ENCODE measurements at regions not wholly inside any gene's neighbourhood (a gene's known extent, or its start where the extent isn't known, plus 50 kb on each side); places are given as distances from the start of the nearest gene placed in this dataset.

DNA sequence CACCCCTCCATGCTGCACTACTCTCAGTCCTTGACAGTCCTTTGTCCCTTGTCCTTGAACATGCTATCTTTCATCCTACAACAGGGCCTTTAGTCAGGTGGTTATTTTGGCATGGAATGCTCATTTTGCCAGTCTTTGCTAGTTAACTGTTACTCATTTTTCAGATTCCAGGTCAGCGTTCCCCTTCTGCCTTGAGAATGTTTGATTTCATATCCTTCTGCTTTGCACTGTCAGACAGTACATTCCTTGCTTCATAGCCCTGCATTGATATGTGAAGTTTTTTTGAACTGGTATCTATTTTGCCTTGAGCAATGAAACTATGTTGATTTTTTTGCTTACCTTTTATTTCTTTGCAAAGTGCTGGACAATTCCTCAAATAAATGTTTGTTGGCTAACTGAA lies 638.2 kb upstream of the SEMA6A start:
- DNase-seq (ENCODE audit: low read depth in 3 of 3, low spot score in 2 of 3) = no peak

DNA sequence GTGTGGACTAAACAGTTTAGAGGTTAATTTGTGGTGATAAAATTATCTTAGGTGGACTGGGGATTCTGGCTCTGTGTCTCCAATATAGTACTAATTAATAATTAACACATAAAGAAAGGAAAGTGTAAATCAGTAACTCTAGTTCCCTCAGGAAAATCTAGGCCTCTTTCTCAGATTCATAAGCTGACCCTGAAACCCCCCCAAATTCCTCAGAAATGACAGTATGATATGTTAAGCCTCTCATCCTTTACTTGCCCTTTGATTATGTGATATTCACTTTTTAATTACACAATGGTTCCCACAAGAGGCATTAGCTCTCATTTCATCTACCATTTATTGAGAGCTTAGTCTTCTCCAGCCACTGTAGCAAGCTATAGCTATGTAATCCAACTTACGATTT lies 636.2 kb upstream of the SEMA6A start:
- DNase-seq (ENCODE audit: low read depth in 3 of 3, low spot score in 2 of 3) = no peak

DNA sequence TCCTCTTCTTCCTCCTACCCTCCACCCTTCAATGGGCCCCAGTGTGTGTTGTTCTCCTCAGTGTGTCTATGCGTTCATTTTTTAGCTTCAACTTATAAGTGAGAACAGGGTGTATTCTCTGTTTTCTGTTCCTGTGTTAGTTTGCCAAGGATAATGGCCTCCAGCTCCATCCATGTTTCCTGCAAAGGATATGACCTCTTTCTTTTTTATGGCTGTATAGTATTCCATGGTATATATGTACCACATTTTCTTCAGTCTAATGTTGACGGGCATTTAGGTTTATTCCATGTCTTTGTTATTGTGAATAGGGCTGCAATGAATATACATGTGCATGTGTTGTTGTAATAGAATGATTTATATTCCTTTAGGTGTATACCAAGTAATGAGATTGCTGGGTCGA lies 634.9 kb upstream of the SEMA6A start:
- no peak for DNase-seq (ENCODE audit: low read depth in 3 of 3, low spot score in 2 of 3)

DNA sequence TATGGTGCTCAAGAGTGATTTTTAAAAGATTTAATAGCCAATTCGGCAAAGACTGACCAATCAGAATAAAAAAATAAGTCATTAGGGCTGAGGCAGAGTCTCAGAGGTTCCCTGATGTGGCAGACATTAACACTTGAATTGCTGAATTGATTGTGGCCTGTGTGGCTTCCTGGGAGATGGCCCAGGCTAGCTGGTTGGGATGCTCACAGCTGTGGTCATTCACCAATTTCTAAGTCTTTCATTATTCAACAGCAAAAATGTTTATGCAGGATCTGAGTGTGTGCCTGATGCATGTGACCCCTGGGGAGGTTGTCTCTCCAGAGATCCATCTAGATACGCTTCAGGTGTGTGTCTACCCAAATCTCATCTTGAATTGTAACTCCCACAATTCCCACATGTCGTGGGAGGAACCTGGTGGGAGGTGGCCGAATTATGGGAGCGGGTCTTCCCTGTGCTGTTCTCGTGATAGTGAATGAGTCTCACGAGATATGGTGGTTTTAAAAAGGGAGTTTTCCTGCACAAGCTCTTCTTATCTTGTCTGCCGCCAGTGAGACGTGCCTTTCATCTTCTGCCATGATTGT lies 632.6 kb upstream of the SEMA6A start:
- no peak for DNase-seq (ENCODE audit: low read depth in 3 of 3, low spot score in 2 of 3)

DNA sequence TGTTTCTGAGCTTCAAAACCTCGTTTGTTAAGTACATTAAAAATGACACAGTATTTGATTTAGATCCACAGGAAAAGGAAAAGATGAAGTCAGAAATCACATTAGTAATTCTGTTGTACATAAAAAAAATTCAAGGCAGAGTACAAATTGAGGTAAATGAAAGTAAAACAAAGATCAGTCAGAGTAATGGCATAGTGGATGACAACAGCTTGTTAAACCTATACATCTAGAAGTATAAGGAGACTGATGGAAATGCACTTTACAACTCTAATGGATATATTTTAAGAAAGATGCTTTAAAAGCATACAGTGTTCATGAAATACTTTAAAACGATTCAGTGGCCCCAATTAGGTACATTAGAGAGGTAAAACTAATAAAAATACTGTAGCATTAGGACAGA lies 631.3 kb upstream of the SEMA6A start:
- no peak for DNase-seq (ENCODE audit: low read depth in 3 of 3, low spot score in 2 of 3)

DNA sequence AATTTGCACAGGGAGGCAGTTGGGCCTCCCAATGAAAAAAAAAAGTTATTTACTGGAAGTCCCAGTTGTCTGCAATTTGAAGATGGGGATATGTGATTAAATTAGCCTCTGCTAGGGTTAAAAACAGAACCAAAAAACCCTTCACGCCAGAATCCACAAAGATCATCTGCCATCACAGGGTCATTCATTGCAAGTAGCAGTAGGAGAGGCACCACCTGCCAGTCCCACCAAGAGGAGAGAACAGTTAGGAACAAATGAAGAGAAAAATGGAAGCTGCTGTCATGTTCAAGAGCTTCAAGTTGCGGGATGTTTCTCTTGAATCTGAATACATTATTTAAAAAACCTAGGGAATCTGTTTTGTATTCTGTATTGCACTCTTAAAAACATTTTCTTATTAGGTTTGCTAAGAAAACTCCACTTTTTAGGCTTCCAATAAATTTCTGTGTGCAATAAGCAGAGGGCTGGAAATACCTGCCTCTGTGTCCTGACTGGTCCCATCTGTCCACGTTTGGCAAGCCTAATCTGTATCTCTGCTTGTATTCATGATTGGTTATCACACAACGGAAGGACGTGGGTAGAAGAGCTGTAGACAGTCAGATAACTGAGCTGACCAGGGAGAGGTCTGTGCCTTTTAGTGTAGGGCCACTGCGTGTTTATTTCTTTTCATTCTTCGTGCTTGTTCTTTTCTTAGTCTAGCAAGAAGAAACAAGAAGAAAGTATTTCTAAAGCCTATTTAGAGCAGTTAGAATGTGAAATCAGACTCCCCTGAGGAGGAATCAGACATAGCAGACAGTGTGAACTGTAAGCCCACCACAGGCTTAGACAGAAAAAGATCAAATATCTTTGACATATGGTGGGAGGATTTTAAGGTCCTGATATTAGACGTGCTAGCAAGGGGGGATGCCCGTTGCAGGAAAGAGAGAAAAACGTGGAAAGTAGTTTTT lies 630.6 kb upstream of the SEMA6A start:
- no peak for DNase-seq (ENCODE audit: low read depth in 3 of 3, low spot score in 2 of 3)

DNA sequence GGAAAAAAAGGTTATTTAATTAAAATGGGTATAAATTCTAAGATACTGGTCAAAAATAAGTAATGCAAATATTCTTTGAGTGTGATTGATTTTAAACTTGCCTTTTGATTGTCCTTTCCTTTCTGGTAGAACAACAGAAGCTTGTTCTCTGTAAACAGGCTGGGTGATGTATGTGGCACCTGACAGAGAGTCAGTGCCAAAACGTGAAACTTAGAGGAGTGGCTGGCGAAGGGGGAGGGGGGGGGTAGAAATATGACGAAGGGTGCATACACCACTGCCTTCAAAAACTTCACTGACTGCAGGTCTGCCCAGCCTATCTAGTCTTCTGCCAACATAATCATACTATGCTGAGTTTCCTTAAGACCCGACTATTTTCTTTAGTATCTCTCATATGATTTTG lies 629.8 kb upstream of the SEMA6A start:
- DNase-seq (ENCODE audit: low read depth in 3 of 3, low spot score in 2 of 3) = no peak

DNA sequence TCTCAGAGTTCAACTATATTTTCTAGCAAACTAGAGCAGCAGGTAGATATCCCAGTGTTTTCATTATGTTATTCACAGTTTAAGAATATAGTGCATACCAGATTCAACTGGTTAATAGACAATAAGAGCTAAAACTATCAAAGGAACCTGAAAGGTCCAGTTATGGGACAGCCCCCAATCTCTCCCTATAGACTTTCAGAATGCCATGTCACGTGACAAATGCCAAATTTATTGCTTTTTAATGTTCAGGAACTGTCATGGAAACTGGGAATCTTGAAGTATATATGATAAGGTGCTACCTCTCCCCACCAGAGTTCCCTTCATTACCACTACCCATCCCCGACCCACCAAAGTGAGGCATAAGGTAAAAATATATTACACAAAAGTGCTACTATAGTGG lies 629.0 kb upstream of the SEMA6A start:
- DNase-seq (ENCODE audit: low read depth in 3 of 3, low spot score in 2 of 3) = no peak

DNA sequence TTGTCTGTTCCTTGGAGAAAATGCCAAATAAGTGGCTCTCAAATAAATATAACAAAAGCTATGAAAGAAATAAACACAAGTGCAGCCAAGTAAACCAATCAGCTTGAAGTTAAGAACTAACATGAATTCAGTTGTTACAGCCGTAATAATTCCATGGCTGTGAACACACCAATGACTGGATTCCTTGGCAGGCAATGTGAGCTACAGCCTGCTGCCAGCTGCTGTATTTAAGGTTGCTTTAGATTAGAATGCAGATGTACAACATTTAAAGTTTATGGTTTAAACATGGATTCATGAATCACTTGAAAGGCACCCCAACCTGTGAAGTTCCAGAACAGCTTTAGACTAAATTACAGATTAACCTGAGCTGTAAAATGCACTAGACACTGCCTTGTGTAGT lies 626.4 kb upstream of the SEMA6A start:
- peak in 1 of 3 donors; percentile 39 for DNase-seq (ENCODE audit: low read depth in 3 of 3, low spot score in 2 of 3)

DNA sequence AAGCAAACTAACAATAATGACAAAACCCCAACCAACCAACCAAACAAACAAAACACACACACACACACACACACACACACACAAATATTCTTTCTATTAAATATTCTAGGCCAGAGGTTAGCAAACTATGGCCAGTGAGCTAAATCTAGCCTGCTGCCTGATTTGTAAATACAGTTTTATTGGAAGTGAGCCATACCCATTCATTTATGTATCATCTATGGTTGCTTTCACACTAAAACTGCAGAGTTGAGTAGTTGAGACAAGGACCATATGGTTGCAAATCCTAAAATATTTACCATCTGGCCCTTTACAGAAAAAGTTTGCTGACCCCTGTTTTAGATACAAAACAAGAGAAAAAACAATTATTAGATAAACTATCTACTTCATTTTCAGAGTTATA lies 620.5 kb upstream of the SEMA6A start:
- no peak for DNase-seq (ENCODE audit: low read depth in 3 of 3, low spot score in 2 of 3)

DNA sequence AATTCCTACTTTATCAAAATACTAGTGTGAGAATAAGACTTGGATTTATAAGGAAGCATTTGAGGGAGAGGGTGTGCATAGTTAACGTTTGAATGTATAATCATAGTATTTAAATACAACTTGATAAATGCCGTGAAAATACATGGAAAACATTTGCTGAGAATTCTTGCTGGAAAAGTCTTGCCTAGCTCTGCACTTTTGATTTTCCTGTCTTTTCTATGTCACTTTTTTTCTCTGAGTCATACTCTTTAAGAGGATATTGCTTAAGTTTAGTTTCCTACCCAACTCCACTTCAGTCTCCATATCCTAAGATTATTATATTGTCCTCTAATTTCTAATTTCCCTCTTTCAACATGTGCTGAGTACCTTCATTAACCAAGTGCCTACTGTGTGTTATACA lies 616.6 kb upstream of the SEMA6A start:
- no peak for DNase-seq (ENCODE audit: low read depth in 3 of 3, low spot score in 2 of 3)

DNA sequence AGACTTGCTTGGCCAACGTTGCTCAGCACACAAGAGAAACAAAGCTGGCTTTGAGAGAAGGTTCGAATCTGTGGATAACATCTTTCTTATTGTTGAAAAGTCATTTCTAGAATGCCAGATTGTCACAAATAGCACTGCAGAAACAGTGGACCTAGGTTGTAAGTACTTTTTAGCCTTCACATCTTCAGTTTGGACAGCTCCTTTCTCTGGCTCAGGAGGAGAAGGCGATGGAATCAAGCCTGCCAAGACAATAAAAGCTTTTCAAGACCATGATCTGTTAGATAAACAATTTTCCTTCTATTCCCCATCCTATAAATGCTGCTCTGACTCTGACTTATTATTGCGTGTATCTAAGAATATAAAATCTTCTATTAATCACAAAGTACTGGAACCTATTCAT lies 615.2 kb upstream of the SEMA6A start:
- DNase-seq (ENCODE audit: low read depth in 3 of 3, low spot score in 2 of 3) = no peak

DNA sequence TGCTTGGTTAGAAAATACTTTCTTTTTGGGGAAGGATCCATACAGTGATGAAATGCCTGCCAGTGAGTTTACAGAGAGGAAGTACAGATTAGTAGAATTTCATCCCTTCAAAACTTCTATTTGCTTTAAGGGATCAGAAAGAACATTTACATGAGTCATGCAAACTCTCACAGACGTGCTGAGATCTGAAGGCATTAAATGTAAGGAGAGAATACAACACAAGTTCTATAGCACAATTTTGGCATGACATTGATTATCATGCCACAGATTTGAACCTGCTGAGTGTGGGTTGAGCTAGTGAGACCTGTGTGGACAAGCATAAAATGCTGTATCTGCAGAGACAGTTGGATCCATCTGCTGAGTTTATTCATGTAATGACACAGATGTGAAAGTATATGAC lies 613.6 kb upstream of the SEMA6A start:
- no peak for DNase-seq (ENCODE audit: low read depth in 3 of 3, low spot score in 2 of 3)

DNA sequence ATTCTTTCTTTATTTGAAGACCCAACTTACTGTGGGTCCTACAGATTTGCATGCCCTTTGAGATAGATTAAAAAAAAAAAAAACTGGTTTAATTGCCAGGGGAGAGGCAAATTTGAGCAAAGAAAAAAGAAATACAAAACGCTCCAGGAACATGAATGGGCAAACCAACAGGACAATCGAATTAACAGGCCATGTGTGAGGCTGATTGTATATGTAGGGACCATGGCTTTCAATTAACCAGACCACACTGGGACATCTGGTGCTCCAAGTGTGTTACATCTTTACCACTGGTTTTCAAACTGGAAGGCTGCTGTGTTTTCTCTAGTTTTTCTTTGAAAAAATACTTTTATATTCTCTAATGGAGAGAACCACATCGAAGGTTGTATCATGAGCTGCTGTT lies 612.1 kb upstream of the SEMA6A start:
- DNase-seq (ENCODE audit: low read depth in 3 of 3, low spot score in 2 of 3) = no peak

DNA sequence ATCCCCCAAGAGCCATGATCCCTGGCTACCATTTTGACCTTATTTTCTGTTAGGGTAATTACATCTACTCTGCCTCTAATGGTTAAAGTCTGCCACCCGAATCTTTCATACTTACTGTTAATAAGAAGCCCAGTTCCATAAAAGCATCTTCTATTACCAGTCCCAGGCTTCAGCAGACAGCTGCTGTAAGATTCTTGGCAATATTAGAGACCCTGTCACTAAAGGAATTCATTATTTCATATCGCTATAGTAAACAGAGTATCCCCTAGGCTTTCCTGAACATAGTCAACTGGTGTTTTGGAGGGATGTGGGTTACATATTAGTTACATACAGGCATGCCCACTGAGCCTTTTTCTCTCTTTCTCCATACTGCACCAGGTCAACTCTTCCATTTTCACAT lies 608.7 kb upstream of the SEMA6A start:
- DNase-seq (ENCODE audit: low read depth in 3 of 3, low spot score in 2 of 3) = no peak

DNA sequence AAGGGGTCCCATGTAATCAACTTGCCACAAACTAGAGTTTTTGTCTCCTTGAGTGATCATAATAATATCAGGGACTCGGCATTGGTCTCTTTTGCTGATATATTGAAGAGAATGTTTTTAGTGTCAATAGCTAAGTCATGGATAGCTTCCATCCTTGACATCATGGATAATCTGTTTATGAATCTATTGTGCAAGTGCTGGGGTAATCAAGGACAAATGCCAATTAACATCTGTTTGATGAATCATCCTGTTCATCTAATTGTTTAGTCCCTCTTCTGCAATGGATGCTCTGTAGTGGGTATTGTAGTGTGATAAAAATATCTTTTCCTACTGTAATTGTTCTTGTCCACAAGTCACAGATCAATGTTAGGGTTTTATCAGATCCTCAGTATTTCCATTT lies 607.5 kb upstream of the SEMA6A start:
- DNase-seq (ENCODE audit: low read depth in 3 of 3, low spot score in 2 of 3) = no peak

DNA sequence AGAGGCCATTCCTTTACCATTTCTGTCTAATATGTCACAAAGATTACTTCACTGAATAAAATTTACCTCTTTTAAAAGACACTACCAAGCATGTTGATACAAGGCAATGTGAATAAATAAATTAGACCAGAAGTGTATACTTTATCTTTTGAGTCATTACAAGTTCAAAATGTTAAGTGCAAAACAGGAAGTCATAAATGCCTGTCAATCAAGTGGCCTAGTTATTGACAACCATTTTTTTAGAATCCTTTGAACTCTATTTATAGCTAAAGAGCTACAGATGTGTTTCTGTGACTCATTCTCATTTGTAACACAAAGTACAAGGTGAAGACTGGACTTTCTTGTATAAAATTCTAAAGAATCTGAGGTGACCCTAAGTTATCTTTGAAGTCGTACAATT lies 602.7 kb upstream of the SEMA6A start:
- DNase-seq (ENCODE audit: low read depth in 3 of 3, low spot score in 2 of 3) = no peak

DNA sequence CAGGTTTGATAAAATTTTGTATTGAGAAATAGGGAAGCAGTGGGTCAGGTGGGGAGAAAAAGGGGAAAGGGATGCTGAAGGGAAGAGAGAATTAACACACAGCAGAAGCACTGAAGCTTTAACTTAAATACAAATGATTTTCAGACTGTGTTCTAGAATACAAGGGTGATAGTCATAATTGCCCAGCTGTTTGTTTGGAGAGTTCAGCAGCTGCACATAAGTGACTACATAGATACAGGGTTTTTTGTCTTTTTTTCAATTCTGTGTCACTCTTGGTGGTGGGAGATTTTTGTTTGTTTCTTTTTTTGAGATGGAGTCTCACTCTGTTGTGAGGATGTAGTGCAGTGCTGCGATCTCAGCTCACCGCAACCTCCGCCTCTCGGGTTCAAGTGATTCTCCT lies 590.4 kb upstream of the SEMA6A start:
- DNase-seq (ENCODE audit: low read depth in 3 of 3, low spot score in 2 of 3) = no peak

DNA sequence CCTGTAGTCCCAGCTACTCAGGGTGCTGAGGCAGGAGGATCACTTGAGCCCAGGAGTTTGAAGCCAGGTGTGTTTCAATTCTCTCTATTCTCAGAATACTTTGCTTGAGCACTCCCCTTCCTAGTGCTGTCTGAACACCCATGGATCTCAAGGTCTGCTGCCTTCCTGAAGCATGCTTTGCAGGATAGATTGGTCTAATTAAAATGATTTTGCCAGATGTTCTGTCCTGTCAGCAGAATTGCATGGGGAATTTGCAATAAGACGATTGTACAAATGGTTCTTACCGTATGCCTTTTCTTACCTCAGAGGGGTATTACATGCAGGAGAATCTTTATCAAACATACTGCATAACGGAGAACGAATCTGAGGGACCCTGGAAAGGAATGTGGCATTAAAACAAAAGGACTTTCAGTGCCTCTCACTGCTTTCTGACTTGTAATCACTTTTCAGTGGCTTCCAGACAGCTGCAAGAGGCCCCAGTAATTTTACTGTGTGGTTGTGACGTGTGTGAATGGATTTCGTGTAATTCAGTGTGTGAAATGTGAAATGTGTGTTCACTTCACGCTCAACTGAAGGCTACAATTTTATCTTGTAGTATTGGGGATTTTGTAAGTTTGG lies 587.2 kb upstream of the SEMA6A start:
- DNase-seq (ENCODE audit: low read depth in 3 of 3, low spot score in 2 of 3) = no peak

DNA sequence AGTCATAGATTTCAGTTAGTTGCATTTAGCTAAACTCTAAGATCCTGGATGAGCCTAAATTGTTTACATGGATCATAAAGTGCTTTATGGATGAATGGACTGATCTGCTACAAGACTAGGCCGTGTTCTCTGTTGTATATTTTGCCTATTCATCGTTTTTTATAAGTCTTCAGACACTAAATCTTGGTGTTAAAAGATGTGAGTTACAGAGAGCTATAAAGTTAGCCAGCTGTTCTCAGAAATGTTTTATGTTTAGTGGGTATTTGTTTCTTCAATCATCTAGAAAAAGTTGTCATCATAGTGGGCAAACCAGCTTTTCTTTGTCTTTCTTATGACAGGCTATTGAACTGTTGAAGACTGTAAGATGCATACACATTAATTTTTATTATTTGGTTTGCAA lies 585.8 kb upstream of the SEMA6A start:
- peak; percentile 26 to 40 (median 32) for DNase-seq (ENCODE audit: low read depth in 3 of 3, low spot score in 2 of 3)

DNA sequence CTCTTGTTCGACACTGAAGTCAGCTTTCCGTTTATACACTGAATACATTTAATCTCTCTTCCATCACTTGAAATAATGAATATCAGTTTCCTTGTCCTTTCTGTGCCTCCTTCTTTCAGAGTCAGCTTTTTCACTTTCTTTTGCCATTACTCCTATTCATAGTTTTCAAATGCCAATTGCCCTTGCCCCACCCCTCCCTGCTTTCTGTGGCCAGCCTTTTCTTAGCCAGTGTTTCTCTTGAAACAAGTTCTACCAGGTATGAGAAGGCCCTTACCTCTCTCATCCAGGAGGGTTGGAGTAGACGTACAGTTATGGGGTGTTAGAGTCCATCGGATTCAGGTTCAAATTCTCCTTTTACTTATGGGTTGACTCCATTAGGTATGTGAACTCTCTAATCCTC lies 574.7 kb upstream of the SEMA6A start:
- DNase-seq (ENCODE audit: low read depth in 3 of 3, low spot score in 2 of 3) = no peak

DNA sequence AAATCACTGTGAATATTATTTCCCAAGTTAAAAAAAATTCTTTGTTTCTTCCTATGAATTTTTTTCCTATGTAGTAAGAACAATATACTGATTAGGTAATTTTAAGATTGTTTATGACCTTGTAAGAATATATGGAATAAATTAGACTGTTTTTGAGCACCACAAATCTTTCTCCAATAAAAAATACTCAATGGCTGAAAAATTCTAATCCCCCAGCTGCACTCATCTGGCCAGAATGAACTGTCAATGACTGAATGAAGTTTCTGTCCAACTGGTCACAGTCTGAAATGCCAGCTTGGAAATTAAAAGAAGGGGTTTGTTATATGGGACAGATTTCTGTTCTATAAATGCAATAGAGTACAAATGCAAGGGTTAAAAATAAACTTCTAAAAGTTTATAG lies 569.5 kb upstream of the SEMA6A start:
- DNase-seq (ENCODE audit: low read depth in 3 of 3, low spot score in 2 of 3) = no peak
